ENCODE measurements at regions not wholly inside any gene's neighbourhood (a gene's known extent, or its start where the extent isn't known, plus 50 kb on each side); places are given as distances from the start of the nearest gene placed in this dataset.

GRCh38 chr7:91566402-91566732 lies 302.1 kb downstream of the FZD1 start:
- Histone ChIP-seq H3K4me2 (ENCODE audit: control insufficient read depth, insufficient read depth) (no peak overlapping the region), H3K9me3 (replicated peaks; ENCODE audit: control insufficient read depth, insufficient read depth, low read length) (no peaks in the 10 kb centered on the region), H3K27ac (ENCODE audit: control insufficient read depth, insufficient read depth) (no peak overlapping the region), H3K4me1 (ENCODE audit: control insufficient read depth, insufficient read depth, low read length) (no peaks in the 10 kb centered on the region), H3K36me3 (ENCODE audit: control insufficient read depth in 2 of 2, insufficient read depth in 2 of 2, low read length in 1 of 2) (no peaks in the 10 kb centered on the region), H3K79me2 (ENCODE audit: control insufficient read depth, insufficient read depth, low read length) (no peaks in the 10 kb centered on the region), H4K20me1 (ENCODE audit: control insufficient read depth, insufficient read depth) (no peaks in the 10 kb centered on the region), H2AFZ (ENCODE audit: control insufficient read depth, low read depth, low read length) (no peak overlapping the region), H3K9ac (ENCODE audit: control insufficient read depth, insufficient read depth, low read length) (no peak overlapping the region), H3K4me3 (no peak overlapping the region), H3K27me3 (replicated peaks in 1 of 2; ENCODE audit: control insufficient read depth in 2 of 2, insufficient read depth in 2 of 2, low read length in 1 of 2) (peaks cover 0 to 1% of the 10 kb centered on the region in 2 experiments; a peak in 1 of 4 replicates)
- no TSS peak for BruUV-seq (replicated peaks)
- RAD21 ChIA-PET (ENCODE audit: unreplicated experiment), result no interaction called here
- CTCF ChIA-PET, result interaction anchor here (1.3 kb wide), 1 partner anchor 15 kb away, joined by 3 read pairs; no protein-coding TSS in a partner anchor
- 64% methylated on average over 3 of the region's 3 CpGs for WGBS (ENCODE audit: insufficient coverage, insufficient replicate concordance, low lambda C conversion rate, missing lambda C conversion rate)
- no peak for ATAC-seq
- in situ Hi-C loops (cut with MboI), result no loop called here
- SMC1A ChIA-PET (ENCODE audit: uncharacterized antibody, unreplicated experiment), result no interaction called here
- no peak for DNase-seq (ENCODE audit: low read depth, low spot score)
- TF ChIP-seq ZNF687 (IDR thresholded peaks at IDR 0.05) (no peak), SIX5 (IDR thresholded peaks at IDR 0.05; ENCODE audit: low read depth, low read length, severe bottlenecking) (no peak), NFXL1 (IDR thresholded peaks at IDR 0.05; ENCODE audit: borderline replicate concordance) (no peak), CBX3 (IDR thresholded peaks at IDR 0.05; ENCODE audit: borderline replicate concordance, low read depth) (no peak), JUND (IDR thresholded peaks at IDR 0.05; ENCODE audit: low read depth, low read length) (no peak), RAD51 (IDR thresholded peaks at IDR 0.05) (no peak), RBBP5 (conservative IDR thresholded peaks at IDR 0.05) (no peak), SMARCA5 (IDR thresholded peaks at IDR 0.05) (no peak), SIN3A (IDR thresholded peaks at IDR 0.05; ENCODE audit: low read depth, low read length) (no peak), ETV6 (conservative IDR thresholded peaks at IDR 0.05 in 1 of 2, IDR thresholded peaks at IDR 0.05 in 1 of 2; ENCODE audit: borderline replicate concordance in 1 of 2, low read depth in 1 of 2) (no peak), ZNF24 (IDR thresholded peaks at IDR 0.05) (no peak), SP1 (IDR thresholded peaks at IDR 0.05; ENCODE audit: low read depth, low read length) (no peak), WRNIP1 (IDR thresholded peaks at IDR 0.05; ENCODE audit: borderline replicate concordance, low read depth, low read length) (no peak), NFYB (IDR thresholded peaks at IDR 0.05; ENCODE audit: insufficient read depth, low read depth, low read length) (no peak), EGR1 (IDR thresholded peaks at IDR 0.05; ENCODE audit: borderline replicate concordance in 1 of 2, low read depth in 2 of 2, low read length in 2 of 2) (no peak)
- TF ChIP-seq, protein P1, sequence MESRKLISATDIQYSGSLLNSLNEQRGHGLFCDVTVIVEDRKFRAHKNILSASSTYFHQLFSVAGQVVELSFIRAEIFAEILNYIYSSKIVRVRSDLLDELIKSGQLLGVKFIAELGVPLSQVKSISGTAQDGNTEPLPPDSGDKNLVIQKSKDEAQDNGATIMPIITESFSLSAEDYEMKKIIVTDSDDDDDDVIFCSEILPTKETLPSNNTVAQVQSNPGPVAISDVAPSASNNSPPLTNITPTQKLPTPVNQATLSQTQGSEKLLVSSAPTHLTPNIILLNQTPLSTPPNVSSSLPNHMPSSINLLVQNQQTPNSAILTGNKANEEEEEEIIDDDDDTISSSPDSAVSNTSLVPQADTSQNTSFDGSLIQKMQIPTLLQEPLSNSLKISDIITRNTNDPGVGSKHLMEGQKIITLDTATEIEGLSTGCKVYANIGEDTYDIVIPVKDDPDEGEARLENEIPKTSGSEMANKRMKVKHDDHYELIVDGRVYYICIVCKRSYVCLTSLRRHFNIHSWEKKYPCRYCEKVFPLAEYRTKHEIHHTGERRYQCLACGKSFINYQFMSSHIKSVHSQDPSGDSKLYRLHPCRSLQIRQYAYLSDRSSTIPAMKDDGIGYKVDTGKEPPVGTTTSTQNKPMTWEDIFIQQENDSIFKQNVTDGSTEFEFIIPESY (IDR thresholded peaks at IDR 0.05), result no peak
- TF ChIP-seq, protein P2, sequence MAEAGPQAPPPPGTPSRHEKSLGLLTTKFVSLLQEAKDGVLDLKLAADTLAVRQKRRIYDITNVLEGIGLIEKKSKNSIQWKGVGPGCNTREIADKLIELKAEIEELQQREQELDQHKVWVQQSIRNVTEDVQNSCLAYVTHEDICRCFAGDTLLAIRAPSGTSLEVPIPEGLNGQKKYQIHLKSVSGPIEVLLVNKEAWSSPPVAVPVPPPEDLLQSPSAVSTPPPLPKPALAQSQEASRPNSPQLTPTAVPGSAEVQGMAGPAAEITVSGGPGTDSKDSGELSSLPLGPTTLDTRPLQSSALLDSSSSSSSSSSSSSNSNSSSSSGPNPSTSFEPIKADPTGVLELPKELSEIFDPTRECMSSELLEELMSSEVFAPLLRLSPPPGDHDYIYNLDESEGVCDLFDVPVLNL (IDR thresholded peaks at IDR 0.05; ENCODE audit: low read depth, low read length), result no peak
- no peak for FAIRE-seq
- intact Hi-C loops (cut with micrococcal nuclease; ENCODE audit: unreplicated experiment), result no loop called here
- POLR2A ChIA-PET, result no interaction called here
